Neuronal stem cell (in vitro differentiated cells): ENCODE measurements at regions not wholly inside any gene's neighbourhood (a gene's known extent, or its start where the extent isn't known, plus 50 kb on each side); places are given as distances from the start of the nearest gene placed in this dataset.

Experiments
- DNase-seq: peaks from one replicate; pipeline ENCODE4 v3.0.0-alpha.2; 2013; ENCODE audit warnings: low spot score
- H2AFZ ChIP-seq: one replicate; pipeline ENCODE4 v1.6.1; 2013; ENCODE audit warnings: mild to moderate bottlenecking, low read length, inconsistent platforms
- H2AK5ac ChIP-seq: 2 replicates; pipeline ENCODE4 v1.6.1; 2013; ENCODE audit warnings: low read depth, mild to moderate bottlenecking, inconsistent platforms, low read length, moderate library complexity, mixed read lengths
- H2BK120ac ChIP-seq: 2 replicates; pipeline ENCODE4 v1.6.1; 2013; ENCODE audit warnings: low read depth, mild to moderate bottlenecking, inconsistent platforms, low read length, moderate library complexity, mixed read lengths
- H2BK12ac ChIP-seq: one replicate; pipeline ENCODE4 v1.6.1; 2013; ENCODE audit warnings: low read length, inconsistent platforms
- H2BK15ac ChIP-seq: 2 replicates; pipeline ENCODE4 v1.6.1; 2013; ENCODE audit warnings: mild to moderate bottlenecking, low read length, inconsistent platforms, mixed read lengths
- H2BK5ac ChIP-seq: one replicate; pipeline ENCODE4 v1.6.1; 2013; ENCODE audit warnings: inconsistent platforms, mild to moderate bottlenecking, low read length, moderate library complexity
- H3K14ac ChIP-seq: one replicate; pipeline ENCODE4 v1.6.1; 2013; ENCODE audit warnings: low read length, inconsistent platforms
- H3K18ac ChIP-seq: 2 replicates; pipeline ENCODE4 v1.6.1; 2013; ENCODE audit warnings: low read length, inconsistent platforms
- H3K23ac ChIP-seq: 2 replicates; pipeline ENCODE4 v1.6.1; 2013; ENCODE audit warnings: low read depth, mild to moderate bottlenecking, mixed read lengths, low read length, inconsistent platforms; ENCODE audit not compliant: poor library complexity
- H3K27ac ChIP-seq: replicated peaks from 3 replicates; pipeline ENCODE4 v1.5.1; 2013; ENCODE audit warnings: low read length, inconsistent platforms
- H3K27me3 ChIP-seq, 3 experiments: 2 replicates each; pipeline ENCODE4 v1.6.1; 2013; ENCODE audit warnings: low read length in 3 of 3, mild to moderate bottlenecking in 2 of 3, inconsistent platforms in 1 of 3, low read depth in 1 of 3, mixed read lengths in 1 of 3, moderate library complexity in 1 of 3; ENCODE audit not compliant: control insufficient read depth in 3 of 3, insufficient read depth in 3 of 3
- H3K36me3 ChIP-seq, 2 donors: replicated peaks in 1 of 2; 2 replicates each; pipeline ENCODE4 v1.6.1; 2013; ENCODE audit warnings: low read length in 2 of 2; ENCODE audit not compliant: control insufficient read depth in 2 of 2, insufficient read depth in 2 of 2
- H3K4ac ChIP-seq: 2 replicates; pipeline ENCODE4 v1.6.1; 2013; ENCODE audit warnings: inconsistent platforms, mild to moderate bottlenecking, low read length, moderate library complexity
- H3K4me1 ChIP-seq, 2 donors: 1 replicate in 1 of 2; 2 replicates in 1 of 2; pipeline ENCODE4 v1.6.1; 2013; ENCODE audit warnings: low read length in 2 of 2, low read depth in 1 of 2; ENCODE audit not compliant: control insufficient read depth in 2 of 2, insufficient read depth in 1 of 2
- H3K4me2 ChIP-seq: one replicate; pipeline ENCODE4 v1.6.1; 2013; ENCODE audit warnings: mild to moderate bottlenecking, low read length, inconsistent platforms; ENCODE audit not compliant: insufficient read depth, poor library complexity, severe bottlenecking
- H3K4me3 ChIP-seq, 2 donors: 2 replicates each; pipeline ENCODE4 v1.5.1; 2013; ENCODE audit warnings: low read length in 2 of 2, mild to moderate bottlenecking in 2 of 2, inconsistent platforms in 1 of 2, moderate library complexity in 1 of 2
- H3K79me1 ChIP-seq: one replicate; pipeline ENCODE4 v1.6.1; 2013; ENCODE audit warnings: low read depth, mild to moderate bottlenecking, inconsistent platforms, low read length, moderate library complexity
- H3K9ac ChIP-seq: one replicate; pipeline ENCODE4 v1.6.1; 2013; ENCODE audit warnings: mild to moderate bottlenecking, low read depth, low read length, inconsistent platforms; ENCODE audit not compliant: poor library complexity
- H3K9me3 ChIP-seq, 2 donors: replicated peaks in 1 of 2; 2 replicates each; pipeline versions ENCODE3 to v1.6.1; 2013; ENCODE audit warnings: low read length in 2 of 2, mild to moderate bottlenecking in 2 of 2, inconsistent platforms in 1 of 2, low read depth in 1 of 2, mixed read lengths in 1 of 2, moderate library complexity in 1 of 2; ENCODE audit not compliant: control insufficient read depth in 2 of 2, insufficient read depth in 1 of 2
- H4K8ac ChIP-seq: one replicate; pipeline ENCODE4 v1.6.1; 2013; ENCODE audit warnings: low read depth, mild to moderate bottlenecking, inconsistent platforms, low read length, moderate library complexity
- H4K91ac ChIP-seq: one replicate; pipeline ENCODE4 v1.6.1; 2013; ENCODE audit warnings: low read length, low read depth, mild to moderate bottlenecking, inconsistent platforms; ENCODE audit not compliant: poor library complexity
- WGBS, 2 donors: extraction: QIAGEN DNeasy Blood & Tissue Kit; methylation state at CpG; one replicate each; pipeline ENCODE4 v1.1.7; 2013; ENCODE audit warnings: missing lambda C conversion rate in 2 of 2, mixed read lengths in 1 of 2; ENCODE audit not compliant: insufficient read length in 2 of 2, insufficient replicate concordance in 1 of 2; ENCODE audit errors: extremely low coverage in 2 of 2; 5-methylcytosine and 5-hydroxymethylcytosine counted together

DNA sequence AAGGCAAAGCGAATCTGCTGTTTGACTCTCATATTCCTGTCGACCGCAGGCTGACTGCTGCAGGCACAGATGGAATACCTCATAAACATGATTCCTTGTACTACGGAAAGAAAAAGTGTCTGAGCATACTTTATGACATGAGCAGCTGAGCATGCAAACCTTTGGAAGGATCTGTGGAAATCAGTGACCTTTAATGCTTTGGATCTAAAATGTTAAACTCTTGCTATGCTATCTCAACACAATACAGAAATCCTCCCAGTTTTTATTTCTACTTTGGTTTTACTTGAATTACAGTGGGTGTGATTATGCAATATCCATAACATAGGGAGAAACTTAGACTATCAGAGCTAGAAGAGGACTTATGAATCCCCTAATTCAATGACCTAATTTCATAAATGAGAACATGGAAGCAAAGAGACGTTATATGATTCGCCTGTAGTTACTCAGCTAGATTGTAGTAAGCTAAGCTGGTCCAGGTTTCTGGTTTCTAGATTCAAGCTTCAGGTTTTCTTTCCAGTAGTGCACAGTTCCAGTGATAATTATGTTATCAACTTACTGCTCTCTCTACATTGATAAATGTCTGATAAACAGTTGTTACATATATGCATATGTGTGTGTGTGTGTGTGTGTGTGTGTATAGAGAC is 127.6 kb upstream of the GBE1 start:
- H3K23ac ChIP-seq = no peak overlapping the region
- no peak overlapping the region for H2BK12ac ChIP-seq
- H3K9ac ChIP-seq = no peak overlapping the region
- no peak overlapping the region for H4K8ac ChIP-seq
- H2BK120ac ChIP-seq = no peak overlapping the region
- no peak overlapping the region for H2BK15ac ChIP-seq
- no peak overlapping the region for H3K4me3 ChIP-seq
- no peaks in the 10 kb centered on the region for H3K79me1 ChIP-seq
- no peaks in the 10 kb centered on the region for H3K36me3 ChIP-seq
- H4K91ac ChIP-seq = no peak overlapping the region
- H3K4me2 ChIP-seq = no peak overlapping the region
- no peak overlapping the region for H3K4ac ChIP-seq
- DNase-seq = no peak
- no peak overlapping the region for H2BK5ac ChIP-seq
- no peak overlapping the region for H3K18ac ChIP-seq
- WGBS, 2 donors = no CpG with 5 or more reads among the region's 6 CpGs
- H2AFZ ChIP-seq = no peak overlapping the region
- H3K14ac ChIP-seq = no peak overlapping the region
- H3K27me3 ChIP-seq = no peaks in the 10 kb centered on the region
- H3K4me1 ChIP-seq = peaks cover 5 to 9% of the 10 kb centered on the region in 2 donors
- no peak overlapping the region for H3K27ac ChIP-seq
- H3K9me3 ChIP-seq = no peaks in the 10 kb centered on the region
- H2AK5ac ChIP-seq = no peak overlapping the region

DNA sequence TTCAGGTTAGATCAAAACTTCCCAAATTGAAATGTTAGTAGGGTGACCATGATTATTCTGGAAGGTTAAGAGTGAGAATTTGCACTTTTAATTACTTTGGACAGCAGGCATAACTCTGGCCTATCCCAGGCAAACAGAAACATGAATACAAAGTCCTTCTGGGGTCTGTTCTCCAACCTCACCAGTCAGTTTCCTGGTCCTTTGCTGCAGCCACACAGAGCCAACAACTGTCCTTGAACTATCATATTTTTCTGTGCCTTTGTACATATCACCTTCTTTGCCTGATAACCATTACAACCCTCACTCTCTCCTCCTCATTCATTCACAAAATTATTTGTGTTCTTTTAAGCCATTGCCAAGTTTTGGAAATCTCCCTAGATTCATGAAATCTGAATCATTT is 126.0 kb upstream of the GBE1 start:
- Histone ChIP-seq H3K79me1 (no peaks in the 10 kb centered on the region), H3K9ac (no peak overlapping the region), H3K4me3 (no peak overlapping the region), H4K8ac (no peak overlapping the region), H3K9me3 (no peaks in the 10 kb centered on the region), H3K4ac (no peak overlapping the region), H2BK120ac (no peak overlapping the region), H3K14ac (no peak overlapping the region), H2BK12ac (no peak overlapping the region), H2BK5ac (no peak overlapping the region), H3K18ac (no peak overlapping the region), H3K4me1 (peaks cover 5 to 9% of the 10 kb centered on the region in 2 donors), H3K27me3 (no peaks in the 10 kb centered on the region), H2AFZ (no peak overlapping the region), H3K4me2 (no peak overlapping the region), H2BK15ac (no peak overlapping the region), H3K36me3 (no peaks in the 10 kb centered on the region), H2AK5ac (no peak overlapping the region), H4K91ac (no peak overlapping the region), H3K27ac (no peak overlapping the region), H3K23ac (no peak overlapping the region)
- no peak for DNase-seq

DNA sequence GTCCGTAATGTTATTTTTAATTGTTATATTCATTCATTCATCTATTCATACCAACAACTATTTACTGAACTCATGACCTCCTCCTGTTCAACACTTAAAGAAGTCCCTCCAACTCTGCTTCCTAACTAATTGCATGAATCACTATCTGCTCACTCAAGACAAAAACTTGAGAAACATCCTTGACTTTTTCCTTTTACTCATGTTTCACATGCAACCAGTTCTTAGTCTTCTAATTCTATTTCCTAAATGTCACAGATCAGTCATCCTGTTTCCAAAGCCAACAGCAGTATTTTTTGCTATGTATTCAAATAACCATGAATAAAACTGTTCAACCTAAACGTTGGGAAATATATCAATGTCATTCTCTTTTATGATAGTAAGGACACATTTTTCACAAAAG is 124.6 kb upstream of the GBE1 start:
- H3K79me1 ChIP-seq = no peaks in the 10 kb centered on the region

DNA sequence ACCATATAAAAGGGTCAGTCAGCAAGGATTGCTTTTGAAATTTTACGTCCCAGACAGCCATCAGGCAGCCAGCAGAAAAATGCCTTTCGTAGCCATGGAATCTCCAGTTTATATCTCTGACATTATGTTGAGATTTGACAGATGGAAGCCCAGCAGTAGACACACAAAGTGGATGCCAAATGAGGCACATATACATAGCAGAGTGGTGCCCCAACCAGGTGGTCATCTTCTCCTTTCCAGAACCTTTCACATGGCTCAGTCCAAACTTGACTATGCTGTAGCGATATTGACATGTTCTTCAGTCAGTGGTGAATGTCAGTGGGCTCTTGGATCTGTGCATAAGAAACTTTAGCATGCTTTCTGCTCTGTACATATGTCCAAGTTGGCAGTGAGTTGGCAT is 123.3 kb upstream of the GBE1 start:
- no CpG with 5 or more reads among the region's 3 CpGs for WGBS, 2 donors

More for the DNA sequence above, 124.6 kb upstream of the GBE1 start:
- no peak for DNase-seq
- H3K4ac ChIP-seq = no peak overlapping the region
- no peak overlapping the region for H2BK5ac ChIP-seq
- no peak overlapping the region for H3K14ac ChIP-seq
- no peak overlapping the region for H2AFZ ChIP-seq
- H2BK15ac ChIP-seq = no peak overlapping the region
- no peak overlapping the region for H3K9ac ChIP-seq
- H2BK12ac ChIP-seq = no peak overlapping the region
- H3K4me3 ChIP-seq = no peak overlapping the region
- no peak overlapping the region for H2AK5ac ChIP-seq
- H2BK120ac ChIP-seq = no peak overlapping the region
- no CpG with 5 or more reads among the region's 2 CpGs for WGBS, 2 donors
- no peaks in the 10 kb centered on the region for H3K27me3 ChIP-seq
- H3K27ac ChIP-seq = no peak overlapping the region
- H3K18ac ChIP-seq = no peak overlapping the region
- no peak overlapping the region for H3K4me2 ChIP-seq
- no peaks in the 10 kb centered on the region for H3K36me3 ChIP-seq
- H4K8ac ChIP-seq = no peak overlapping the region
- H3K9me3 ChIP-seq = no peaks in the 10 kb centered on the region
- no peak overlapping the region for H4K91ac ChIP-seq
- peaks cover 0 to 4% of the 10 kb centered on the region in 2 donors for H3K4me1 ChIP-seq
- no peak overlapping the region for H3K23ac ChIP-seq

More for the DNA sequence above, 123.3 kb upstream of the GBE1 start:
- no peak for DNase-seq
- no peak overlapping the region for H4K91ac ChIP-seq
- H2BK5ac ChIP-seq = no peak overlapping the region
- H2AFZ ChIP-seq = no peak overlapping the region
- no peak overlapping the region for H3K14ac ChIP-seq
- no peak overlapping the region for H3K9ac ChIP-seq
- no peak overlapping the region for H2BK15ac ChIP-seq
- no peaks in the 10 kb centered on the region for H3K79me1 ChIP-seq
- no peak overlapping the region for H4K8ac ChIP-seq
- no peaks in the 10 kb centered on the region for H3K27me3 ChIP-seq
- H3K23ac ChIP-seq = no peak overlapping the region
- no peak overlapping the region for H3K27ac ChIP-seq
- no peak overlapping the region for H2AK5ac ChIP-seq
- no peaks in the 10 kb centered on the region for H3K36me3 ChIP-seq
- H3K4me3 ChIP-seq = no peak overlapping the region
- no peak overlapping the region for H2BK120ac ChIP-seq
- no peaks in the 10 kb centered on the region for H3K4me1 ChIP-seq
- no peak overlapping the region for H2BK12ac ChIP-seq
- no peak overlapping the region for H3K4me2 ChIP-seq
- no peak overlapping the region for H3K4ac ChIP-seq
- H3K9me3 ChIP-seq = no peaks in the 10 kb centered on the region
- no peak overlapping the region for H3K18ac ChIP-seq
